ENCODE measurements at regions not wholly inside any gene's neighbourhood (a gene's known extent, or its start where the extent isn't known, plus 50 kb on each side); places are given as distances from the start of the nearest gene placed in this dataset.
"Not testable (repeated sequence)": the region's sequence is repeated elsewhere in the genome, so short reads cannot be mapped to it uniquely, and the experiment has no call there.

- no peak for TF ChIP-seq POLR2A (IDR thresholded peaks at IDR 0.05)
- TF ChIP-seq POLR2AphosphoS5 (IDR thresholded peaks at IDR 0.05), result no peak
- no peak for TF ChIP-seq EP300 (IDR thresholded peaks at IDR 0.05; ENCODE audit: low read depth)
- no peak for TF ChIP-seq CTCF (IDR thresholded peaks at IDR 0.05)
- Histone ChIP-seq H3K9me3 (no peaks in the 10 kb centered on the region), H3K4me1 (peaks cover 0 to 5% (median 5%) of the 10 kb centered on the region in 4 donors), H3K36me3 (no peaks in the 10 kb centered on the region), H3K27ac (no peak overlapping the region), H3K27me3 (peaks cover 71% of the 10 kb centered on the region), H3K4me3 (no peak overlapping the region)
- intact Hi-C loops (cut with DNase I; ENCODE audit: low total_unique reads), result no loop called here
- WGBS, 2 donors (ENCODE audit: low coverage in 1 of 2), result 24 to 41% methylated on average over 3 to 4 of the region's 4 CpGs
- no peak for DNase-seq
- in situ Hi-C loops (cut with MboI; ENCODE audit: low pct_ligation_motif_present in 1 of 4, low pct_unique_long_range_greater_than_20kb in 1 of 4, low sequenced_read_pairs in 3 of 4), result no loop called here
These were observed 117.3 kb upstream of the NKX1-1 start for GRCh38 chr4:1523506-1523905.

- DNase-seq, result no peak
- no peak for TF ChIP-seq EP300 (IDR thresholded peaks at IDR 0.05; ENCODE audit: low read depth)
These were observed 116.8 kb upstream of the NKX1-1 start for GRCh38 chr4:1523033-1523432.

GRCh38 chr4:1522606-1523005, 116.4 kb upstream of the NKX1-1 start:
- DNase-seq, result no peak
- peaks cover 71% of the 10 kb centered on the region for H3K27me3 ChIP-seq

More at GRCh38 chr4:1523033-1523432, 116.8 kb upstream of the NKX1-1 start:
- Histone ChIP-seq H3K4me1 (peaks cover 0 to 5% (median 5%) of the 10 kb centered on the region in 4 donors), H3K27me3 (peaks cover 70% of the 10 kb centered on the region), H3K27ac (no peak overlapping the region), H3K9me3 (no peaks in the 10 kb centered on the region), H3K36me3 (no peaks in the 10 kb centered on the region), H3K4me3 (no peak overlapping the region)
- 89% methylated on average over 5 of the region's 5 CpGs; no CpG with 5 or more reads in 1 of the 2 donors for WGBS, 2 donors (ENCODE audit: low coverage in 1 of 2)
- intact Hi-C loops (cut with DNase I; ENCODE audit: low total_unique reads) (no loop called here), in situ Hi-C loops (cut with MboI; ENCODE audit: low pct_ligation_motif_present in 1 of 4, low pct_unique_long_range_greater_than_20kb in 1 of 4, low sequenced_read_pairs in 3 of 4) (no loop called here)

GRCh38 chr4:1521821-1522361, 115.6 kb upstream of the NKX1-1 start:
- intact Hi-C loops (cut with DNase I; ENCODE audit: low total_unique reads), result no loop called here
- in situ Hi-C loops (cut with MboI; ENCODE audit: low pct_ligation_motif_present in 1 of 4, low pct_unique_long_range_greater_than_20kb in 1 of 4, low sequenced_read_pairs in 3 of 4), result no loop called here
- WGBS, 2 donors (ENCODE audit: low coverage in 1 of 2), result 86% methylated on average over 19 of the region's 19 CpGs; no CpG with 5 or more reads in 1 of the 2 donors

More at GRCh38 chr4:1522606-1523005, 116.4 kb upstream of the NKX1-1 start:
- H3K9me3 ChIP-seq, result no peaks in the 10 kb centered on the region
- WGBS, 2 donors (ENCODE audit: low coverage in 1 of 2), result 81% methylated on average over 6 of the region's 6 CpGs; no CpG with 5 or more reads in 1 of the 2 donors
- intact Hi-C loops (cut with DNase I; ENCODE audit: low total_unique reads), result no loop called here
- in situ Hi-C loops (cut with MboI; ENCODE audit: low pct_ligation_motif_present in 1 of 4, low pct_unique_long_range_greater_than_20kb in 1 of 4, low sequenced_read_pairs in 3 of 4), result no loop called here
- TF ChIP-seq POLR2AphosphoS5 (IDR thresholded peaks at IDR 0.05) (no peak), POLR2A (IDR thresholded peaks at IDR 0.05) (no peak), CTCF (IDR thresholded peaks at IDR 0.05) (no peak), EP300 (IDR thresholded peaks at IDR 0.05; ENCODE audit: low read depth) (no peak)
- peaks cover 0 to 5% (median 5%) of the 10 kb centered on the region in 4 donors for H3K4me1 ChIP-seq
- H3K36me3 ChIP-seq, result no peaks in the 10 kb centered on the region
- no peak overlapping the region for H3K27ac ChIP-seq
- H3K4me3 ChIP-seq, result no peak overlapping the region

GRCh38 chr4:1520795-1521576, 114.7 kb upstream of the NKX1-1 start:
- H3K36me3 ChIP-seq, result not testable (repeated sequence)

More at GRCh38 chr4:1521821-1522361, 115.6 kb upstream of the NKX1-1 start:
- no peaks in the 10 kb centered on the region for H3K9me3 ChIP-seq
- H3K36me3 ChIP-seq, result no peaks in the 10 kb centered on the region
- no peak for TF ChIP-seq EP300 (IDR thresholded peaks at IDR 0.05; ENCODE audit: low read depth)
- TF ChIP-seq POLR2AphosphoS5 (IDR thresholded peaks at IDR 0.05), result no peak
- no peak for TF ChIP-seq POLR2A (IDR thresholded peaks at IDR 0.05)
- DNase-seq, result no peak
- peaks cover 71% of the 10 kb centered on the region for H3K27me3 ChIP-seq
- peaks cover 0 to 5% (median 5%) of the 10 kb centered on the region in 4 donors for H3K4me1 ChIP-seq
- no peak overlapping the region for H3K4me3 ChIP-seq
- H3K27ac ChIP-seq, result no peak overlapping the region

More at GRCh38 chr4:1520795-1521576, 114.7 kb upstream of the NKX1-1 start:
- peak; percentile 50 for DNase-seq
- 9 to 40% methylated on average over 1 to 36 of the region's 79 CpGs for WGBS, 2 donors (ENCODE audit: low coverage in 1 of 2)
- H3K27me3 ChIP-seq, result peaks cover 77% of the 10 kb centered on the region
- peak overlapping the region in 2 of 4 donors; percentile 28 to 38 for H3K4me3 ChIP-seq
- in situ Hi-C loops (cut with MboI; ENCODE audit: low pct_ligation_motif_present in 1 of 4, low pct_unique_long_range_greater_than_20kb in 1 of 4, low sequenced_read_pairs in 3 of 4); H3K9me3 ChIP-seq; H3K4me1 ChIP-seq; intact Hi-C loops (cut with DNase I; ENCODE audit: low total_unique reads): not testable (repeated sequence)
- H3K27ac ChIP-seq, result peak overlapping the region in 1 of 4 donors; percentile 33

All from transverse colon (tissue), 4 donors.